T-helper 1 cell treated with Interleukin-12 subunit alpha and Interleukin-12 subunit beta and Interleukin-4 antibody, amounts not matched to agents 30 ng/mL and 1 ng/mL, for 36 hours (primary cell): ENCODE measurements at regions not wholly inside any gene's neighbourhood (a gene's known extent, or its start where the extent isn't known, plus 50 kb on each side); places are given as distances from the start of the nearest gene placed in this dataset.

Experiments
- intact Hi-C: fragments of 100-400 bp; cut with micrococcal nuclease; formaldehyde crosslinking; loops from one replicate; pipeline ENCODE4 v1.15.1; 2024

DNA sequence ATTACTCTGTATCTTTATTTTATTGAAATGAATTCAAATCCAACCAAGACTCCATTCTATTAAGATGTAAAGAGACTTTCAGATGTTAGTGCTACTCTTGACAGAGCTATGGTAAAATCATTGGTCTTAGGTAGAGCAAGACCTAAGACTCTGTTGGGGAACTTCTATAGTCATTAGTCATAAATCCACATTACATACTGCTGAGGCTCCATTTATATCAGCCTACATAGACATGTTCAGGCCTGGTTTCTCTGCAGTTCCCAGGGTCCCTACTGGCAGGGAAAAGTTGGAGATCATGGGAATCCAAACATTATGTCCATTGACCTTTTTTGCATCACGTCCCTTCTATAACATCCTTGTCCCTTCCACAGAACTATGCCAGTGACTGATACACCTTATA, 580.4 kb upstream of the ZEB2 start:
- intact Hi-C loops: no loop called here

DNA sequence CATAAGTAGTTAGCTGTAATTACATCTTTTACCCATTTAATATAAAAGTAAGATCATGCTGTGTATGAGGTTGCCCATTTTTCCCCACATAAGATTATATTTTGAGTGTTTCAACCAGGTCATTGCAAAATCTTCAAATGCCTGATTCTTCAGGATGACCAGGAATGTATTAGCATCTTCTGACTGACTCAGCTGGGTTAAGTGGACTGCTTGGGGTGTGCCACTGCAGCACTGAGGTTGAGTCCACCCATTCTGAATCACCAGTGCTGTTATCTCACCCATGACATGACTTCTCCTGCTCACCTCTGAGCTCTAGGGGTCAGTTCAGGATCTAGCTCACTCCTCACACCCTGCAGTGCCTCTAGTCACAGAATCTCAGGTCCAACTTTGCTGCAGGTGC, 576.7 kb upstream of the ZEB2 start:
- intact Hi-C loops: no loop called here

DNA sequence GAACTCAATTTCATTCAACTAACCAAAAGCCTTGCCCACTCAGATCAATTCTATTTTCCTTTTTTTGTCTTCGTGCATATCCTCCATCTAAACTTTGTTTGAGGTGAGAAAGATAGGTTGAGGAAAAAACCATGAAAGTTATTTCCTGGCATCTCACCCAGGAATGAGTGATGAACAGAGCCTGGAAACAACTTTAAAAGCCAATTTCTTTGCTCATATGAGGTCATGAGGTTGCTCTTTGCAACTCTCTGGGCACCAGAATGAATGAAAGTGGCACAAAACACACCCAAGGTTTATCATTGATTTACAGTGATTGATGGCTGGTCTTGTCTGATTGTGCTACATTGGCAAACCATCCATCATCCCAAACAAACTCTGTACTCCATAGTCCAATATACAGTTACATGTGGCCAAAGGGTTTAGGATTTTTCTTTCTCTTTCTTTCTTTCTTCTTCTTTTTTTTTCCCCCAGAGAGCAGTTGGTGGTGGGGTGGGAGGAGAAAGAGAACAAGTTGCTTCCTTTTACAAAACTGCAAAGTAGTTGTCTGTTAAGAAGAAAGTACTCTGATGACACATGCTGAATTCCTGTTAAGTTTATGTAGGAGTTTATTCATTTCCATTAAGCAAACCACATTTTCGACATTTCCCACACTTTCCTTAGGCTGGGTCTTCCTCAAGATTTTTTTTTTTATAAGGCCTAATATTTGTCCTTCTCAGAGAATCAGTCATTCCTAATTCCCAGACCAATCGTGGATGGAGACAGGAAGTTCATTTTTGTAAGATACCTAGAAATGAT, 575.9 kb upstream of the ZEB2 start:
- intact Hi-C loops: no loop called here

DNA sequence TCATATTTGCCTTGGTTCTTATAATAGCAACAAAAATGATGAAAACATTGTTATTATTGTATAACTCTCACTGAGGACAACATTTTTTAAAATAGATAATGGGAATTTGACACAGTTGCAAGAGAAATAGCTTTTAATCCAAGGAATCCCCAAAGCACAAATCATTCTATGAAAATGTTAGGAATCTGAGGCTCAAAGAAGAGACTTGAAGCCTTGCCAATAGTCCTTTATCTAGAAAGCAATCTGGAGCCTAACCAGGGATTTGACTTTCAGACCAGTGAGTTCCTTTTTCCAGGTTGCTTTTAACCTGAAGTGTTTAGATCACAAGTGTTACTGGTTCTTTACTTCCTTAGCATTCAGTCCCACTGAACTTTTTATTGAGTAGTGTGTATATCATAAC, 574.5 kb upstream of the ZEB2 start:
- intact Hi-C loops: no loop called here

DNA sequence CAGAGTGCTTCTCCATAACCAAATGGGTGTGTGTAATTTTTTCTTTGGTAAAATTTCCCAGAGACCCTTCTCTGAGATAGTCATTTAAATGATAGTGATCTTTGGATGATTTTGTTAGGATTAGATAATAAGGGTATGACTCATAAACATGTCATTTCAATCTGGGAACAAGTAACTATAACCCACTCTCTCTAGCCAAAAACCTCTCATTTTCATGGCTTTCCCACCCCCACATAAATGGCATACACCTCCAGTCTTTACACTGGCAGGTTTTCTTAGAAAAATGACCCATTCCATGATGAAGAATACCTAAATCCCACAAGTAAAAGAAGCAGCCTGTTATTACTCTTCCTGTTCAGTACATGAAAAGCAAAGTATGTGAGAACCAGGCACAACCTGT, 572.0 kb upstream of the ZEB2 start:
- intact Hi-C loops: no loop called here

DNA sequence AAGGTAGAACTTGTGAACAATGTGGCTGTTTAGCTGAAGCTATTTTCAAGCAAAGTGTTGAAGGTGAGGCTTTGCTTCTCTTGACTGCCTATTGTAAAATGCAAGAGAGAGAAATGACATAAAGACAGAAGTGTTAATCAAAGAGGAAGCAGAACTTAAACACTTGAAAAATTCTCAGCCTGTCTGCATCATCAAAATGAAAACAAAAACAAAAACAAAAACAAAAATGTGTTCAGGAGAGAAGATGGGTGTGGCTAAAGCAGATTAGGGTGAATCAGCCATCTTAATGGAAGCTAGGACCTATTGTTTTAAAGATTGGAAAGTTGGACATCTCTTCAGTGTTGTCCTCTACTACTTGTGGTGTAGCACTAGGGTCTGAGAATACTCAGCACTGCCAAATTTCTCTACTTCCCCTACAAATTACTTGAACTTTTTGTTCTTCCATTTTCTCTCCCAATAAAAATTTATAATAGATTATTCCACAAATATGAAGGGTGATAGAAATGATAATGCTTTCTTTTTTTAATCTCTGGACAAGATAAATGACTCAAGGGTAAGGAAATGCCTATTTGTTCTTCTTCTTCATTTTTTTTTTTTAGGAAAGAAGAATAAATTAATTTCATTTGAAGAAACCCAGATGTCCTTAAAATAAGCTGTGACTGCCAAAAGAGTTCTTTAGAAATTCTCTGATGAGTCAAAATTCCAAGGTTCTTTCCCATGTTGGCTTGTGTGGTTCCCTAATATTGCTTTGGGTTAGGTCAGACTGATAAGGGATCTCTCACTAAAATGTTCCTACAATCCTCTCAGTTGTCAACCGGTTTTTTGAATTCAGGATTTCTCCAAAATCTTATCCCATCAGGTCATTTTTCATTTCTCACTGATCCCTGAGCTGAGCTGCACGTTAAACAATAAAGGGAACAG, 571.2 kb upstream of the ZEB2 start:
- intact Hi-C loops: no loop called here

DNA sequence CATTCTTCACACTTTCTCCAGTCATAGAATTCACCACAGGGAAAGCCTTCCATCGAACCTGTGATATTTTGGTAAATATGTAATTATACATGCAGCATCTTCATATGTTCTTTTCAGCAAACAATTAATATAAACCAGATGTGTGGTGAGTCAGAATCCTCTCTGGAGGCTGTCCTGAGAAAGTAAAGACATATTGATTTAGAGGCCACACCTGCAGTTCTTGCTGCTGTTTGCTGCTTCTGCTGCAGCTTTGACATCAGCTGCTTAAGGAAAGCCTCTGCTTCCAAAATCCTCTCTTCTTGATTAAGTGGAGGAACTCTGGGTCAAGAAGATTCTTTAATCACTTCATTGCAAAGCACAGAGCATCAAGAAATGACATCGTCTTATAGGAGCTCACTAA, 568.8 kb upstream of the ZEB2 start:
- intact Hi-C loops: no loop called here

DNA sequence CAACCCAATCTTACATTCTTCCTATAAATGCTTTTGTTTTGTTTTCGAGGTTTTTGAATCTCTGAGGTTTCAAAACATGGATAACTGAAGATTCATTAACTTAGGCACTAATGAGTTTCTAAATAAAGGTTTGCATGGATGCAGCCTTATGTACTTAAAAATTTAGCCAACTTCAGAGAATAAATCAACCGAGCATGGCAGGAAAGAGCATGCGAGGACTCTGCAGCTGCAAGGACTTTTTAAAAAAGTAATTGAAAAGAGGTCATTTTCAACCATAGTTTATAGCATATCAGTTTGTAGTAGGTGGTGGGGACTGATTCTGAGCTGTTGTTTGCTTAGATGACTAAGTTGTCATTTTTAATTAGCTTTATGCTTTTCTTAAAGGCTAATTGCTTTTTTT, 567.0 kb upstream of the ZEB2 start:
- intact Hi-C loops: no loop called here

DNA sequence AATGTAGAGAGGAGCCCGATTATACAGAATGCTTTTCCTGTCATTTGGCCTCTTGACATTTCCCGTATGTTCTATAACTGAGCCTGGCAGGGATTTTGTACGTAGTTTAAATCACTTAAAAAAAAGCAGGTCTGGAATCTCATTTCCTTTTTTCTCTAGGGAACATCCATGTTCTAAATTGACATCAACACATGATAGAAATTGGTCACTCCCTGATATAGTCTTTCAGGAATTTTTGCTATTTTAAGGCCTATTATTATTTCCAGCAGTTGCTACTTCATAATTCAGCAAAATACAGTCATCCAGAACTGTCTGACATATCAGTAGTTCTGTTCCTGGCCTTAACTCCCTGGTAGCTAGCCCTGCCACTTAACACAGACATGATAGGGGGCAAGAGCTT, 565.7 kb upstream of the ZEB2 start:
- intact Hi-C loops: no loop called here

DNA sequence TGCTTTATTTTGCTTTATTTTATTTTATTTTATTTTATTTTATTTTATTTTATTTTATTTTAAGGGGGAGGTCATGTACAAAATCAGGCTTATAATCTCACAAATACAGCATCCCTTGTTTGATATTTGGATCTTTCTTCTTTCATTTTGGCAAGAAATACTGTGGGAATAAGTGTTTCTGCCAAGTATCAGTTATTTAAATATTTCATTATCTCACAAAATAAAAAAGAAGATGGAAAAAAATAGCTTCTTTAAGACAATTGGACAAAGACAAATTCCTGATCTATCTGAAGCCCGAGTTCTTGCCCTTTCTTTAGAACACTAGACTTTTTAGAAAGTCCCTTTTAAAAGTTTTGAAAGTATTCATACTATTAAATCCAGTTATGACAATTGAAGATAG, 560.5 kb upstream of the ZEB2 start:
- intact Hi-C loops: no loop called here

DNA sequence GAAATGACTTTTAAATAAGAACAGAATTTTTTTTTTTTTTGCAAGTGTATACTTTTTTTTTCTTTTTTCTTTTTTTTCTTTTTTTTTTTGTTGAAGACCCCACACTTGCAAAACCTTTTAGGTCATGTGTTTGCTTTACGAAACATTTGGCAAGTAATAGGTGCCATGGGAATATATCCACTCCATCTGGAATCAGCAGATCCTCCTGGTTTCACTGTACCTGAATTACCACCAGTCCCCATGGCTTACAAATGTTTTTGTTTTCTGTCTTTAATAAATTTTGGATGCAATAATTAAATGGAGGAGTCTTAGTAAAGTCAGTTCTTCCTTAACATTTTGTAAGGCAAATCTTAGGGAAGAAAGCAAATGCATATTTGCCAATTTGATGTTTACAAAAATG, 559.7 kb upstream of the ZEB2 start:
- intact Hi-C loops: no loop called here

DNA sequence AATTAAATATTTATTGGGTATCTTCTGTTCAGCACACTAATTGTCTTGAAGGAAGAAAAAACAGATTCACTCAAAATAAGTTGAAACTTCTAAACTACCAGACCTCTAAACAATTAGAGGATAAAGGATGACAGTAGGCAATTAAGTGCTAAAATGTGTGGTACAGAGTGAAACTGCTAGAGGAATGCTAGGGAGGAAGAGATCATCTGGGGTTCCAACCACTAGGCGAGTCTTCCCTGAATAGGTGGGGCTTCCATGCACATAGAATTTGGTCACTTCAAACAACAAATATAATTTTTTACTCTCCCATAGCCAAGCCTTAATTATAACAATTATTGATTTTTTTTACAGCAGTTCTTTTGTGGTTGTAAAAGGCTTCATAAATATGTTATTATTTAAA, 559.0 kb upstream of the ZEB2 start:
- intact Hi-C loops: no loop called here

DNA sequence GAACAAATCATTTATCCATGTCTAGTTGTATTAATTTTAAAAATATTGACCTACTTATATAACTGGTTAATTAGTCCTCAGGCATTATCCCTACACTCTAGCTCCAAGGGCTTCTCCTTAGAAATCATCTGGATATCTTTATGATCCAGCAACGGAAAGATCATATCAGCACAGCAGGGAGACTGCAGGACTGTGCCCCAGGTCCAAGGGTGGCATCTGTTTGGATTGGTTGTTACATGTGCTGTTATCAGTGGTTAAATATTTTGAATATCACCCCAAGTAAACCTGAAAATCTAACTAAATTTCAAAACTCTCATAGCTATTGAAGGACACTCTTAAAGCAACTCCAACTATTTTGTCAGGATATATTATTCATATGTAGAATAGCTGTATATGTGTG, 556.2 kb upstream of the ZEB2 start:
- intact Hi-C loops: no loop called here

DNA sequence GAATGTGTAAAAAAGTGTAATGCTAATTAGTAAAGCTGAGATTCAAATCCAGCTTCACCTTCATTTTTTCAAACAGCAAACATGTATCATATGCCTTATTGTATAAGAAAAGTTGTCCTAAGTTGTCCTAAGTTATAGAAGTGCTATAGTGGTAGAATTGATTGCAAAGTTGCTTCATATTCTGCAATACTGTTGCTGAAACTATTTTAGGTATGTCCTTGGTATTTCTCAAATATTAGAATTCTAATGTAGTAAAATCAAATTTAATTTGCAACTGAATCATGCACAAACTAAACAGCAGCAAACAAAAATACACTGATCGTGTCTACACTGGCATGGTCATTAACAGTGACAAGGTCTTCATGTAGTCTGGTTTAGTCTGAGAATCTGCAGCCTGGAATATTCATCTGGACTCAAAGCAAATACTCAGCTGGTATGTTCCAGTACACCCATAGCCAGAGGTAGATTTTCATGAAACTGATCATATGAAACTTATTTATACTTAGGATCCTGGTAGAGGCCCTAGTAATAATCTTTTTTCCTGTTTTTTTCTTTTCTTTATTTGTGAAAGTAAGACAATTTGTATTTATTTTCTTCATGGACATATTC, 555.6 kb upstream of the ZEB2 start:
- intact Hi-C loops: no loop called here

DNA sequence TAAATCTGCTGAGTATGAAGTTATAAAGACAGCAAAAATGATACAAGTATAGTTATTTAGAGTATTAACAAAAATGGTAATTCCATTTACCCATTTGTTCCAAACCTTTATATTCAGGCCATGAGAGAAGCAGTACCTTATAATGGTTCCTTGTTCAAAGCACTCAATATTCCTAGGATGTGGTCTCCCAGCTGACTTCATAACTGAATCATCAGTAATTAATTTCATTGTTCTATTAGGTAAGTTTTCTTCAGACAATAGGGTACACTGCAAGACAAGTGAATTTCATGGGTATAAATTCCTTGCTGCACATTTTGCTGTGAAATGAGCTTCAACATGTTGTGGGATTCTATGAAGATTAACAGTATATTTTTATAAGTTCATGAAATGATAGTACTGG, 550.8 kb upstream of the ZEB2 start:
- intact Hi-C loops: no loop called here

DNA sequence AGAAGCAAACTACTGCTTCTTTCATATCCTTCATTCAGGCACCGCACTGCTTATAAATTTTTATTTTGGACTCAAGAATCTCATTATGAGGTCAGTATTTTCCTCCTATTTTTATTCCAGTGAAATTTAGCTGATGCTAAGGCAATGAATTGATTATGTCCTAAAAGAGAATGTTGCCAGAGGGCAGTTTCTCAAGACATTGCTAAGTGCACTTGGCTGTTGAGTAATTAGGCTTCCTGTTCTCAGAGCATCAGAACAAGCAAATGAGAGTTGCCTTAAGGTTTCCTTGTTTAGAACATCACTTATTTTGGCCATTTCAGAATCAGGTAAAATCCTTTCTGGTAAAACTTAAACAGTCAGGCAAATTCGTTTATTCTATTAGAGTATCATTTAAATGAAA, 548.6 kb upstream of the ZEB2 start:
- intact Hi-C loops: no loop called here

DNA sequence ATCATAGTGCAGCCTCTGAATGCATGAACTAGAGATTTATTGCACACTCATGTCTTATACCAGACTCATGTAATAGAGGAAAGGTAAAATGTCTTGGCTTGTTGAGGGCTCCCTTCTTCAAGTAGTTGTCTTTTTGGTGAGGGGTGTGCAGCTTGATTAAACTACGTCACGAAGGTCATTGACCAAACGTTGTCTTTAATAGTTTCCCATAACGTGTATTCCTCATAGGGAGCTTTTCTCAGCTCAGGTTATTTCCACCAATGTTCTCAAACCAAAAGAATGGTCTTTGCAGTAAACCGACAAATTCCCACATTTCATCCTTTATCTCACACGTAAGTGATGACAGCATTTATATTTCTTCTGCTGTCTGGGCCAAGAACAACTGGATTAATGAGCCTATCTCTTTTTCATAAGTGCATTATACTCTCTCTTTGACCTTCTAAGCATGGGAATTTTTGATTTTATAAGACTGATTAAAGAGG, 547.7 kb upstream of the ZEB2 start:
- intact Hi-C loops: no loop called here

DNA sequence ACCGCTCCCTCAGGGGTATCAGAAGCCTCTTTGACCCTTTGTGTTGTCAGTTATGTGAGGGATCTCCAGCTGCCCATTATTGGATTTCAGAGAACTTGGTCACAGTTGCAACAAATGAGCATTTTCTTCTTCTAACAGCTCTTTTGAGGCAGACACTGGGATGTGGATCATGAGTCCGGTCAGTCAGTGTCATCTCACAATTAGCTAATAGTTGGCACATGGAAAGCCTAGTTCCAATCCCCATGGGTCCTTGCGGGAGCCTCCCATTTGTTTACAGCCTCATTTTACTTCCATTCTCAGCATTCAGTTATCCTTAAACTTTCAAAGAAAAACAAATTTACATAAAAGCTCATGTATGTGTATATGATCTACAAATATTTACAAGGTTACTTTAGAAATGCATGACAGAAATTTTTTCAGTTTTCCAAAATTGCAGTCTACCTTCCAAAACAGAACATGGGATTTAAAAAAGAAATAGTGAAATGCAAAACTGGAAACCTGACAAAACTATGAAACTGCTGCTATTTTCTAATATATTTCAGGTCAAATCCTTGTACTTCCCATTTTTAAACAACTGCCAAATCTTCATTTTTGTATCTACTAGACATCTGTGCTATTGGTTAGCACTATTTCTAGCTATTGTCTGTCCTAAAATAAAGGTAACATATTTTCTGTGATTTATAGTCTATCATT, 547.1 kb upstream of the ZEB2 start:
- intact Hi-C loops: no loop called here

DNA sequence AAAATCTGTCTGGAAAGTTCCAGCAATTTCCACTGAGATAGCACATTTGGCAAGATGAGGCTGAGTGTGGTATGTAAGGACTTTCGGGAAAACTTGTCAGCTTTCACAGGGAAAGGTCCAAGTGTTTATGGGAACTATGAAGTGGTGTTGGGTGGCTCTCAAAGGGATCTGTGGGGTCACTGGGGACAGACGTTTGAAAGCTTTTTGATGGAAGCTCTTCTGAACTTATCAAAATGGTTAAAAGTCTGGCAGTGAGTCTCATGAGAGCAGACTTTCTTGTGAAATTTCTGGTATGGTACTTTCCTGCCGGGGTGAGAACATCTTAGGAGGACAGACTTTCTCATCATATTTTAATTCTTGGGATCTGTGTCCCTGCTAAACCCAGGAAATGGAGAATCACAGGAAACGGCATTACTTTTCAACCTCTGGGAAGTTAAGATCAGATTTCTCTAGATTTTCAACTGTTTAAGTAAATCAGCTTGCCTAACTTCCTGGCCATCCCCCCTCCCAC, 546.3 kb upstream of the ZEB2 start:
- intact Hi-C loops: no loop called here

DNA sequence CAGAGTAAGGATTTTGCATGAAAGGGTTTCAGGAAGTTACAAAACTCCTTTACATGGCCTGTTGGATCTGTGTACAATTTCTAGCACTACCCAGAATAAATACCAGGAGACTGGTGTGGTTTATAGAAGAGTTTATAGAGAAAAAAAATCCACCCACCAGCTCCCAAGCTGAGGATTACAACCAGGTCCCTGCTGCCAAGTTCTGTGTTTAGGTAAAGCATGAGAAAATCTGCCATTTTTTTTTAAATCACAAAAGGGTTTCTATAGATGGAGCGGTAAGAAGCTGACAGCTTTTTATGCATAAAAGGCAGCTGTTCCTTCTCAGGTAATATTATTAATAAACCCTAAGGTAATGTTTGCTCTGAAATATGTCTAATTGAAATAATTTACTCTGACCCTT, 545.4 kb upstream of the ZEB2 start:
- intact Hi-C loops: loop anchor here (1.0 kb wide), 1 partner anchor 49 kb away; no protein-coding TSS in a partner anchor

DNA sequence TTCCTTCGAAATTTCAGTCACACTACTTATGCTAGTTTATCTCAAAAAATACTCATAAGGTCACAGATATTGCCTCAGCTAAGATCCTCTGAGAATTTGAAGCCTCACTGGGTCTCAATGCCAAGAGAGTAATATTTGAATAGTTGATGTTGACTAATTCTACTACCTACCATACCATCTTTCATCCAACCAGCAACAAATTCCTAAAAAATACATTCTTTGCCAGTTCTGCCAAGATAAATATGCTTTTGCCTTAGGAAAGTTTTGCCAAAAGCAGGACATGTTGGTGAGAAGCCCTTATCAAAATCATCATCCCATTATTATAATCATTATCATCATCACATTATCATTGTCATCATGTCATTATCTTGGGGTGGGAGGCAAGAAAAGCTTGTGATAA, 544.6 kb upstream of the ZEB2 start:
- intact Hi-C loops: no loop called here
